Lung (tissue), 11 donors: ENCODE measurements at regions not wholly inside any gene's neighbourhood (a gene's known extent, or its start where the extent isn't known, plus 50 kb on each side); places are given as distances from the start of the nearest gene placed in this dataset.

Experiments
- ATAC-seq: fragments of 200-7000 bp; cut with Tn5 transposase; one replicate; pipeline ENCODE4 v1.9.1; 2020; ENCODE audit warnings: moderate number of reproducible peaks; ENCODE audit not compliant: insufficient read depth, low FRiP score
- DNase-seq, 3 donors: peaks; one replicate each; pipeline ENCODE4 v3.0.0-alpha.2; 2013 to 2017
- H3K27ac ChIP-seq, 2 donors: one replicate each; pipeline ENCODE4 v1.5.1; 2013; ENCODE audit warnings: mild to moderate bottlenecking in 2 of 2, moderate library complexity in 2 of 2, control low read depth in 1 of 2, inconsistent platforms in 1 of 2, low read depth in 1 of 2, low read length in 1 of 2
- H3K27me3 ChIP-seq, 3 donors: one replicate each; pipeline ENCODE4 v1.5.1; 2013; ENCODE audit warnings: low read length in 2 of 3; ENCODE audit not compliant: control insufficient read depth in 3 of 3, insufficient read depth in 3 of 3
- H3K36me3 ChIP-seq, 4 donors: one replicate each; pipeline ENCODE4 v1.5.1; 2013; ENCODE audit warnings: low read length in 4 of 4, mild to moderate bottlenecking in 1 of 4, moderate library complexity in 1 of 4; ENCODE audit not compliant: control insufficient read depth in 4 of 4, insufficient read depth in 4 of 4
- H3K4me1 ChIP-seq, 5 donors: one replicate each; pipeline ENCODE4 v1.5.1; 2013; ENCODE audit warnings: low read length in 5 of 5, mild to moderate bottlenecking in 2 of 5, moderate library complexity in 1 of 5; ENCODE audit not compliant: control insufficient read depth in 5 of 5, insufficient read depth in 5 of 5
- H3K4me3 ChIP-seq: one replicate; pipeline ENCODE4 v1.5.1; 2013; ENCODE audit warnings: mild to moderate bottlenecking, control low read depth, moderate library complexity
- H3K9ac ChIP-seq, 2 donors: one replicate each; pipeline ENCODE4 v1.5.1; 2013; ENCODE audit warnings: low read length in 2 of 2, control low read depth in 1 of 2; ENCODE audit not compliant: insufficient read depth in 1 of 2
- H3K9me3 ChIP-seq, 4 donors: one replicate each; pipeline ENCODE4 v1.5.1; 2013; ENCODE audit warnings: low read length in 3 of 4, mild to moderate bottlenecking in 1 of 4, moderate library complexity in 1 of 4; ENCODE audit not compliant: control insufficient read depth in 4 of 4, insufficient read depth in 3 of 4
- WGBS, 2 donors: extraction: QIAGEN DNeasy Blood & Tissue Kit; methylation state at CpG; one replicate each; pipeline ENCODE4 v1.1.7; 2013; 5-methylcytosine and 5-hydroxymethylcytosine counted together
- TF ChIP-seq, protein P1 (sequence below): IDR thresholded peaks from 2 replicates; pipeline ENCODE4 v1.5.1; 2012; ENCODE audit warnings: mild to moderate bottlenecking; ENCODE audit errors: control extremely low read depth, extremely low read depth
- donor health status: control.
- donor health status: control.
- donor health status: Bipolar disorder and iron deficiency.
- donor health status: healthy.
- donor health status: DM: yes; HTN: yes; CAD: no.

DNA sequence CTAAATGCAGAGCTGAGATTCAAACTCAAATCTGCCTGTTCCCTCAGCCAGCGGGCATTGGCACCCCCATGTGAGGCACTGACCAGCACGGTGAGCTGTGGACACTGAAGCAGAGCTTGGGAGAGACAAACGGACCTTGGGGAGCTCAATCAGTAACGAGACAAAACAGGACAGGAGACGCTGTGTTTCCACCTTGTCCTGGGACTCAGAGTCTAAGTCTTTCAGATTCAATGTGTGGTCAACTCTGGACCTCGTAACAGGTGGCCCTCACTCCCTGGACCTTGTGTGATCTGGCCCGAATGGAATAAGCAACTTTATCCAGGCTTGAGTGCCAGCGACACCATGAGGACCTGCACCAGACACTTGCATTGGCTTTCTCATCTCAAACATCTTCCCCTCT, 232.5 kb downstream of the UACA start:
- H3K4me1 ChIP-seq, result peaks cover 0 to 6% (median 0%) of the 10 kb centered on the region in 5 donors
- ATAC-seq (no peak), DNase-seq (no peak)
- no peaks in the 10 kb centered on the region for H3K9me3 ChIP-seq
- no peak overlapping the region for H3K27ac ChIP-seq
- no peak overlapping the region for H3K4me3 ChIP-seq
- WGBS, 2 donors, result 93 to 96% methylated on average over 8 of the region's 8 CpGs
- TF ChIP-seq, protein P1, sequence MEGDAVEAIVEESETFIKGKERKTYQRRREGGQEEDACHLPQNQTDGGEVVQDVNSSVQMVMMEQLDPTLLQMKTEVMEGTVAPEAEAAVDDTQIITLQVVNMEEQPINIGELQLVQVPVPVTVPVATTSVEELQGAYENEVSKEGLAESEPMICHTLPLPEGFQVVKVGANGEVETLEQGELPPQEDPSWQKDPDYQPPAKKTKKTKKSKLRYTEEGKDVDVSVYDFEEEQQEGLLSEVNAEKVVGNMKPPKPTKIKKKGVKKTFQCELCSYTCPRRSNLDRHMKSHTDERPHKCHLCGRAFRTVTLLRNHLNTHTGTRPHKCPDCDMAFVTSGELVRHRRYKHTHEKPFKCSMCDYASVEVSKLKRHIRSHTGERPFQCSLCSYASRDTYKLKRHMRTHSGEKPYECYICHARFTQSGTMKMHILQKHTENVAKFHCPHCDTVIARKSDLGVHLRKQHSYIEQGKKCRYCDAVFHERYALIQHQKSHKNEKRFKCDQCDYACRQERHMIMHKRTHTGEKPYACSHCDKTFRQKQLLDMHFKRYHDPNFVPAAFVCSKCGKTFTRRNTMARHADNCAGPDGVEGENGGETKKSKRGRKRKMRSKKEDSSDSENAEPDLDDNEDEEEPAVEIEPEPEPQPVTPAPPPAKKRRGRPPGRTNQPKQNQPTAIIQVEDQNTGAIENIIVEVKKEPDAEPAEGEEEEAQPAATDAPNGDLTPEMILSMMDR, result no peak
- no peaks in the 10 kb centered on the region for H3K36me3 ChIP-seq
- H3K27me3 ChIP-seq, result no peaks in the 10 kb centered on the region
- H3K9ac ChIP-seq, result no peak overlapping the region

DNA sequence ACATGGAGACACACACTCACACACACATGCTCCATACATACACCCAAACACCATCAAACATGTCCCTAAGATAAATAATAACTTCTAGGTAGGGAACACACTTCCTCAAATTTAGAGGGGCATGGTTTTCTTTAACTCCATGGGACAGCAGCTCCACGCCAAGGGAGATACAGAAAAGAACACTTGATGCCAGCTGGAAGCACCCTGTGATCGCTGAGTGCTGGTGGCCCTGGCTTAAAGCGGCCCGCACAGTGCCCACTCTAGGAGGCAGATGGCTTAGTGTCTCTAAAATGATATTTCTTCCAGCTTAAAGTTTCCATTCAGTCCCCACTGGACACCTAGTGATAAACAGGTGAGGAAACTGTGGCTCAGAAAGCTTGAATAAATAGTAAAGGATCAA, 232.9 kb downstream of the UACA start:
- 82 to 91% methylated on average over 4 of the region's 4 CpGs for WGBS, 2 donors
- Histone ChIP-seq H3K9ac (no peak overlapping the region), H3K27me3 (no peaks in the 10 kb centered on the region), H3K4me3 (no peak overlapping the region), H3K27ac (no peak overlapping the region), H3K9me3 (no peaks in the 10 kb centered on the region), H3K36me3 (no peaks in the 10 kb centered on the region), H3K4me1 (peaks cover 0 to 7% (median 0%) of the 10 kb centered on the region in 5 donors)
- DNase-seq, result no peak
- TF ChIP-seq, protein P1, result no peak
- no peak for ATAC-seq

DNA sequence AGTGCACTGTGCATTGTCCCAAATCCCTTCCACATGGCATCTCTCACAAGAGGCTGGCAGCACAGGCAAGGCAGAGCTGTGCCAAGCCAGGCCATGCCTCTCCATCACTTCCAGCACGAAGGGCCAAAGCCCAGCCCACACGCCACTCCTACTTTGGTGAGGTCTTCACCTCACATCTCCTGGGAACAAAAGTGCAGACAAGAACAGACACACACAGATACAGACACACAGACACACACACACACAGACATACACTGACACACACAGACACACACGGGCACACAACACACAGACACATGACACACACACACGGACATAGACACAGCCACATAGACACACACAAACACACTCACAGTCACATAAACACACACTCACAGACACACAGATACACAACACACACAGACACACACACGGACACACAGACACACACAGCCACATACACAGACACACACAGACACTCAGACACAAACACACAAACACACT, 233.3 kb downstream of the UACA start:
- Histone ChIP-seq H3K27me3 (no peaks in the 10 kb centered on the region), H3K27ac (no peak overlapping the region), H3K36me3 (no peaks in the 10 kb centered on the region), H3K4me1 (peaks cover 0 to 8% (median 0%) of the 10 kb centered on the region in 5 donors), H3K9me3 (no peaks in the 10 kb centered on the region), H3K4me3 (no peak overlapping the region), H3K9ac (no peak overlapping the region)
- TF ChIP-seq, protein P1, result no peak
- 89 to 90% methylated on average over 5 of the region's 5 CpGs for WGBS, 2 donors
- DNase-seq (no peak), ATAC-seq (no peak)

- WGBS, 2 donors, result 77 to 81% methylated on average over 4 of the region's 4 CpGs
Observed at GRCh38 chr15:70528816-70529215, 234.5 kb downstream of the UACA start.

More at GRCh38 chr15:70528816-70529215, 234.5 kb downstream of the UACA start:
- TF ChIP-seq, protein P1, result no peak
- no peaks in the 10 kb centered on the region for H3K36me3 ChIP-seq
- peaks cover 0 to 8% (median 0%) of the 10 kb centered on the region in 5 donors for H3K4me1 ChIP-seq
- H3K27ac ChIP-seq, result no peak overlapping the region
- no peak overlapping the region for H3K9ac ChIP-seq
- no peaks in the 10 kb centered on the region for H3K9me3 ChIP-seq
- H3K4me3 ChIP-seq, result no peak overlapping the region
- no peak for DNase-seq
- H3K27me3 ChIP-seq, result no peaks in the 10 kb centered on the region
- ATAC-seq, result no peak
